ENCODE measurements at regions not wholly inside any gene's neighbourhood (a gene's known extent, or its start where the extent isn't known, plus 50 kb on each side); places are given as distances from the start of the nearest gene placed in this dataset.

DNA sequence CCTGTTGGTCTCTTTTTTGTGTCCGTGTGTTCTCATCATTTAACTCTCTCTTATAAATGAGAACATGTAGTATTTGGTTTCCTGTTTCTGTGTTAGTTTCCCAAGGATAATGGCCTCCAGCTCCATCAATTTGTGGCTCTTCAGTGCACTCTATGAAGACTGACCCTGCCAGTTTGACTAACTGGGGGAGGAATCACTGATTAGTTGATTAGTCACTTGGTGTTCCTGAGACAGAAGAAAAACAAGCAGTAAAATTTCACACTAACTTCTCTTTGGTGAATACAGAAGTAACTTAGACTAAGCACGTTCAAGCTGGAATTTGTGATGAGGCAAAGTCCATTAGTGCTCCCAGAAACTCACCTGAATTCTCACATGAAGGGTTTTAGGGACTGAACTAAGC lies 495.8 kb upstream of the RORB start:
- TF ChIP-seq, protein P1, sequence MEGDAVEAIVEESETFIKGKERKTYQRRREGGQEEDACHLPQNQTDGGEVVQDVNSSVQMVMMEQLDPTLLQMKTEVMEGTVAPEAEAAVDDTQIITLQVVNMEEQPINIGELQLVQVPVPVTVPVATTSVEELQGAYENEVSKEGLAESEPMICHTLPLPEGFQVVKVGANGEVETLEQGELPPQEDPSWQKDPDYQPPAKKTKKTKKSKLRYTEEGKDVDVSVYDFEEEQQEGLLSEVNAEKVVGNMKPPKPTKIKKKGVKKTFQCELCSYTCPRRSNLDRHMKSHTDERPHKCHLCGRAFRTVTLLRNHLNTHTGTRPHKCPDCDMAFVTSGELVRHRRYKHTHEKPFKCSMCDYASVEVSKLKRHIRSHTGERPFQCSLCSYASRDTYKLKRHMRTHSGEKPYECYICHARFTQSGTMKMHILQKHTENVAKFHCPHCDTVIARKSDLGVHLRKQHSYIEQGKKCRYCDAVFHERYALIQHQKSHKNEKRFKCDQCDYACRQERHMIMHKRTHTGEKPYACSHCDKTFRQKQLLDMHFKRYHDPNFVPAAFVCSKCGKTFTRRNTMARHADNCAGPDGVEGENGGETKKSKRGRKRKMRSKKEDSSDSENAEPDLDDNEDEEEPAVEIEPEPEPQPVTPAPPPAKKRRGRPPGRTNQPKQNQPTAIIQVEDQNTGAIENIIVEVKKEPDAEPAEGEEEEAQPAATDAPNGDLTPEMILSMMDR (conservative IDR thresholded peaks at IDR 0.05; ENCODE audit: low read length) = no peak
- TF ChIP-seq EZH2phosphoT487 (IDR thresholded peaks at IDR 0.05; ENCODE audit: borderline replicate concordance, low read depth, low read length) = no peak

All from OCI-LY7 (cell line).